ENCODE measurements at regions not wholly inside any gene's neighbourhood (a gene's known extent, or its start where the extent isn't known, plus 50 kb on each side); places are given as distances from the start of the nearest gene placed in this dataset.
"Not testable (repeated sequence)": the region's sequence is repeated elsewhere in the genome, so short reads cannot be mapped to it uniquely, and the experiment has no call there.

DNA sequence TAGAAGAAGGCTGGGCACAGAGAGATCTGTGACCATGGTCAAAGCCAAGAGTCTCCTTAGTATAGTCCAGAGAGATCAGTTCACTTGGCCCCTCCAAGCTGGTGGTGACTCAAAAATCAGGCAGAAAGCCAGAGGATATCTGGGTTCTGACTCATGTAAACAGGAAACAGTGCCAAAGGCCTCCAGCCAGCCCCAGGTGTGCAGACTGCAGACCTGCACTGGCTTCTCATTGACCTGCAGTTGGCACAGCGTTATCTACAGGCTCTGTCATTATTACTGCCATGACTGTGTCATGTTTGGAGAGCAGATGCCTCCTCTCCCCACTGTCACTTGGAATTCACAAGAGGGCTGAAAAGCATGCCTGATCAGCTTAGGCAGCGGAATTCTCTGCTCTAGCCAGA lies 295.7 kb upstream of the PRKD1 start:
- no peak for DNase-seq (ENCODE audit: low read depth)

DNA sequence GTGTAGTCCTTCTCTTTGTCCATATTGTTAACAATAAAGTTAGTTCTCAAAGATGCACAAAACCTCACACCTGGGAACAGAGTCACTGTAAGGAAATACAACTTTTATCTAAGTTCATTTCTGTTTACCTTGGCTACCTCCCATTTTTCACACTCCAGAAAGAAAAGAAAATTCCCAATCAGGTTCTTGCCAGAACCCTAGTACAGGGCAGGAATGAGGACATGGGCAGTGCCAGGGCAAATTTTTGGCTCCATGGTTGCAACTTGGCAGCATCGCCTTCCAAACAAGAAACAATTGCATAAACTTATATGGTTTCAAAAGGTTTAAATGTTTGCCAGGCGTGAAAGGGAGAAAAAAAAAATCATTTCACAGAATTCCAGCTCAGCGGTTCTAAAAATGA lies 296.3 kb upstream of the PRKD1 start:
- DNase-seq (ENCODE audit: low read depth) = no peak

DNA sequence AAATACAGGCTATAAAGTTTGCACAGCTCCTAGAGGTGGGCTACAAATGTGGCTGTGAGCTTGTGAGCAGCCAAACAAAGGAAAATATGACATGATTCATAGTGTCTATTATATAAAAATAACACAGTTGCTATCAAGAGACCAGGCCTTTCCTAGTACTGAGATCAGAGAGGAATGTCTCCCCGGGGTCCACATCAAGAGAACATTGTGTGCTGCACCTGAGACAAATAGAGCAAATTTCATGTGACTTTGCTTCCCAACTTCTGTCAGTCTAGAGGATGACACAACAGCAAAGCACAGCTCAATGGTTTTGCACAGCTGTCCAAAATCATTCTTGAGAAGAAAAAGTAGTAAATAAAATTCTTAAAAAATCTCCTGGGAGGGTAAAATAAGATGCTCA lies 297.5 kb upstream of the PRKD1 start:
- DNase-seq (ENCODE audit: low read depth) = no peak

DNA sequence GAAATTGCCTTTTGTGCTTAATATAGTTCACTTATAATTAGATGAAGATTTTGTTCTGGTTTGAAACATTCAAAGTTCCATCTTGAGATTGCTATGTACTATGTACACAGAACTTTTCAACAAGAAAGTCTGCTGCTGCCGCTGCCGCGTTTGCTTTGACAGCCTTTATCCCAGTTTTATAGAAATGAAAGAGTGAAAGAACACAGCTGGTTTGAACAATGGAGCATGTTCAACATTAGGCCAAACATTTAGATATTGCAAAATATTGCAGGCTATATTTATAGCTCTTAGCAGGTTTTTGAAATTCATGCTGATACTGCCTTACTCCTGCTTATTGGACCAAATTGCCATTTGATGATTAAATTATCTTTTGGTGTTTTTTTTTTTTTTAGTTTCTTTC lies 299.8 kb upstream of the PRKD1 start:
- no peak for DNase-seq (ENCODE audit: low read depth)

DNA sequence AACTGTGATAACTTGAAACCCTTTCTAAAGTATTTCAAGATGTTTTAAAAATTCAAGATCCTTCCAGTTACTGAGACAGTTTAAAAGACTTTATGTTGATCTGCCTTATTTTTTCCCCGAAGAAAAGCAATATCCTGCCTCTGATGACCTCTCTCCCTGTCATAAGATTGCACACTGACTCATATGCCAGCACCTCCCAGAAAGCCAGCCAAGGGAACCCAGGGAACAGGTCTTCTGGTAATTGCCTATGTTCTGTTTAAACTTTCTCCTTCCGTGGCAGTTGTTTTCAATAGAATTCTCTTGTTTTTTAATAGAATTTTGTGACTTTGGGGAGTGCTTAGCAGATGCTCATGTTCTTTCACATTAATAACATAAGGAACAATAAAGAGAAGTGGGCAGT lies 300.2 kb upstream of the PRKD1 start:
- DNase-seq (ENCODE audit: low read depth) = no peak

DNA sequence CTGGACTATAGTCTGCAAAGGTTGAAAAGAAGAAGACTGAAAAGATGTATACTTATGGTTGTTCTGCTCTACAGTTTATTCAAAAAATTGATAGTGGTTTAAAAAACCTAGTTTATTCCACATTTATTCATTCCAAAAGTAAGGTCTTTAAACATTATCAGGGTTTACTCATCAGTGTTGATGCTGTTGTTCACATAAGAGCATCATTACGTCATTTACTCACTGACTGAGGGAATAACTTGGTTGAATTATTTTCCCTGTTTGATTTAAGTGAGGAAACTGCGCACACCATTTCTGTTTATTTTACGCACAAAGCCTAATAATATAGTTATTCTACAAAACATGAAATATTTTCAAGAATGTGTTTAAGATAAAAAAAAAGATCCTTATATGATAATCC lies 303.1 kb upstream of the PRKD1 start:
- no peak for DNase-seq (ENCODE audit: low read depth)

DNA sequence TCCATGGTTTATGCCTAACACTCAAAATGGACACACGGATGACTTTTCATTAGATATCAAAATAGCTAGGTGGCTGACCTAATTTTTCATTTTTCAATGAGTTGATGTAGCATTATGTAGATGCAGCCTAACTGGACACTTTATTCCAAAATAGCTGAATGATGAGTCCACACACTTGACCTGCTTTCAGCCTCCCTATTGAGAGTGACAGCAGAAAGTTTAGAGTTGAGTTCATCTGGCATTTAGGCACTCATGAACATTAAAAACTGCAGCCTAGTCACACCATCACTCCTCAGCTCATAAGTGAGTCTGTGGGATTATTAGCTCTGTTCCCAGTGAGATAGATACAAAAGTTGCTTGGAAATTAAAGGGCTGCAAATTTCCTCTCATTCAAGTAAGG lies 307.3 kb upstream of the PRKD1 start:
- DNase-seq (ENCODE audit: low read depth) = no peak

DNA sequence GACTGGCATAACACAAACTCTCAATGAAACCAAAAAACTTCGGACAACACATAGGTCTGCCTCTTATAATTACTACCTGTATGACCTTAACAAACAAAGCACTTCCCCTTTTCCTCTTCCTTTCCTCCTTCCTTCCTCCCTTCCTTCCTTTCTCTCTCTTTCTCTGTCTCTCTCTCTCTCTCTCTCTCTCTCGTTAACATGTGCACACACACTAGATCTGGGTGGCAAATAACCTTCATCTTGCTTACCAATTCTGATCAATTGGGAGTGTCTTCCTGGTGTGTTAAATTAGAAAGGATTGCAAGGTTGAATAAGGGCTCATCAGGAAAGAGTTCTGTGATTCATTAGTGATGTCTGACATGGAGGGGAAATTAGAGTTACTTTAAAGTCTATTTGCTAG lies 307.8 kb upstream of the PRKD1 start:
- DNase-seq (ENCODE audit: low read depth) = no peak

DNA sequence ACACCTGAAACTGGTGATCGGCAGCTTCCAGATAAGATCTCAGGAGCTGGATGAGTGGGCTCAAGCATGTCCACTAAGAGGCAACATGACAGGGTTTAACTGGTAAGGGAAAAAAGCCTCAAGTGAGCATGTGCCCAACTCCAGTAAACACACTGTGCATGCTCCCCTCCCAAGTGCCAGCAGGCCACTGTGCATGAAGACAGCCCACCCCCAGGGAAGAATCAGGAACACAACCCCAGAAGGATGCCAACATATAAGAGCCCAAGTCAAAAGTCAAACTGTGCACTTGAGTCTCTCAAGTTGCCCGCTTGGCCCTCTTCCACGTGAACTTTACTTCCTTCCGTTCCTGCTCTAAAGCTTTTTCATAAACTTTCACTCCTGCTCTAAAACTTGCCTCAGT lies 311.3 kb upstream of the PRKD1 start:
- DNase-seq (ENCODE audit: low read depth) = no peak

DNA sequence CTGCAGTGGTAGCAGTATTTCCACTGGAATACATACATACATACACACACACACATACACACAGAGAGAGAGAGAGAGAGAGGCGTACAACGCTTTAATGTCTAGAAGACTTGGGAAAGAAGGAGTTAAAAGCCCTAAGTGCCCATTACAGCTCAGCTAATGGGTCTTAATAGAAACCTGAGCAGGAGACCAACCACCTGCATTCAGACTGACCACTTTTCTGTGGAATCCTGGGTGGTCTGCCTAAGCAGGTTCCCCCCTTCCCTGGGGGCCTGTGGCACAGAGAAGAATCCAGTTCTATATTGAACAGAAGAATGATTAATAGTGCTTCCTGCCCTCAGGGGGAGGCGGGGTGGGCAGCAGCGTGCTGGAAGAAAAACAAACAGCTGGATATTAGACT lies 312.4 kb upstream of the PRKD1 start:
- DNase-seq (ENCODE audit: low read depth) = no peak

DNA sequence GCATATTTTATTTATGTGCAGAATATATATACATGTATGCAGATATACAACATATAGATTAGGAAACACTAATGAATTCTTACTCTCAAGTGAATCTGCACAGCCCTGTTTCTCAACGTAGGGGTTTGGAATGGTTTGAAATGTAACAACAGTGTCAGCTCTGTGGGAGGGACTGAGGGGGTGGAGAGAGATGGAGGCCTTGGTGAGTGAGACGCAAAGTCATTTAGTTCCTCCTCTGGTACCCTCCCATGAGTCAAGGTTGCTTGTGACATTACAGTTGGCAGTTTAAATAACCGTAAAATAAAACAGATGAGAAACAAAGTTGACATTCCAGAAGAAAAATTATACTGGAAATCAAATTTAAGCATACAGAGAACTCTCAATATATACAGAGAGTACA lies 313.0 kb upstream of the PRKD1 start:
- no peak for DNase-seq (ENCODE audit: low read depth)

DNA sequence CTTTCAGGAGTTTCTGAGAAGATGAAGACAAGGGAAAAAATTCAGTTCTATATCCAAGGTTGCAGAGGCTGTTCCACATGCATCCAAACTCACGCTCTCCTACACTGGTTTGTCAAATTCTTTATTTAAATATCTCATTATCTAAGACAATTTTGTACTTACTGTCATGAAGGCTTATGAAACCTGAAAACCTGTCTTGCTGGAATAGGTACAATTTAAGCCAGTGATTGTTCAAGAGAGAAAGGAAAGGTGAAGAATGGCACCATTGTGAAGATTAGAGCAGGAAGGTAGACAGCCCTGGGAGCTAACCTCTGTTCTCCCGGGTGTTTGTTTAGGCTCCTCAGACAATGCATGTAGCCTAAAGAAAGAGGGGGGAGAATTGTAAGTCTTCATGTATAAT lies 315.1 kb upstream of the PRKD1 start:
- no peak for DNase-seq (ENCODE audit: low read depth)

DNA sequence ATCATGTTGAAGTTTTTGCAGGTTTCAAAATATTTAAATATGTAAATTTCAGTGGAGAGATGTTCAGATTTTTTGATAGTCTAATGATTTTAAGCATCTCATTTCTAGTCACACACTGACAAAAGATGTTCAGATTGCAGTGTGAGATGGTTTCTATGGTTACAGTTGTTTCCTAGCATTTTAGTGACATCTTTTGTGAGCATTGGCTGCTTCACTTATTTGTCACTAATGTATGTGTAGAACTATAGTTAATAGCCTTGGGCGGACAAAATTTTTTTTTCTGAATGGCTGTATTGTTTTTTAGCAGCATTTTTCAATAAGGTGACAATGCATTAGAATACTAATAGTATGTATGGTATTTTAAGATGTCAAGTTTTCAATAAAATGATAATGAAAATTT lies 315.6 kb upstream of the PRKD1 start:
- DNase-seq (ENCODE audit: low read depth) = no peak

DNA sequence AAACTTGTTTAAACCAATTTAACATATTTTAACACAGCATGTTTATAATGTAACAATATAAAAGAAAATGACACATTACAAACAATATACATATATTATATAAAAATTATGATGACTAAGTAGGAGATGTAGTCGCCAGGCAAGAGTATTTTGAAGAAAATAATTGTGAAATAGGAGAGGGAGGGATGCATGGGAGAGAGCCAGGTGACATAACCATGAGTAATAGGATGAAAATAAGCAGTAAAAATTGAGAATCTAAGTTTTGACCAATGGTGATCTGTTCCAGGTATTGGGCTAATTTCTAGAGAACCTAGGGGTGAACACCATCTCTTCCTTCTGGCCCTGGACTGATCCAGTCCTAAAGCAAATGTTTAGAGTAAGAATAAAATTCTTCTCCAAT lies 315.2 kb upstream of the G2E3 start:
- DNase-seq (ENCODE audit: low read depth) = no peak

DNA sequence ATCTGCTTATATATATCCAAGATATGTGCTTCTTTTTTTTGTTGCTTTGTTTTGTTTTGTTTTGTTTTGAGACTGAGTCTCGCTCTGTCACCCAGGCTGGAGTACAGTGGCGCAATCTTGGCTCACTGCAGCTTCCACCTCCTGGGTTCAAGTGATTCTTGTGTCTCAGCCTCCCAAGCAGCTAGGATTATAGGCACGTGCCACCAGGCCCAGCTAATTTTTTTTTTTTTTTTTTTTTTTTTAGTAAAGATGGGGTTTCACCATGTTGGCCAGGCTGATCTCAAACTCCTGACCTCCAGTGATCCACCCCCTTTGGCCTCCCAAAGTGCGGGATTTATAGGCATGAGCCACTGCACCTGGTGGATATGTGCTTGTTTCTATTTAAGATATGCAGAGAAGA lies 314.6 kb upstream of the G2E3 start:
- DNase-seq (ENCODE audit: low read depth) = not testable (repeated sequence)

DNA sequence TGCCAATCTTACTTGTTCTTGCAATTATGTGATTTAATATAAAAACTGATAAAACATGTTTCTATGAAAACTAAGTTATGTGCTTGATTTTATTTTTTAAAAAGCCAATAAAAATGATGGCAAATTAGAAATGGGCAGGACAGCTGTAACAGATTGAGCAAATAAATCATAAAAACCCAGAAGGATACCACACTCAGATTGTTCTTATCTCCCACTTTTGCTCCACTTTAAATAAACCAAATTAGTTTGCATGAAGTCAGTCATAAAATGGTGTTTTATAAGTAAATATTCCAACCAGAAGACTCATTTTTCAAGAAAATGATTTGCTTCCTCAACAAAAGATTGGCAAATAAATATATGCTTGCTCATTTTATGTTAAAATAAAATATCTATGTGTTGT lies 307.9 kb upstream of the G2E3 start:
- DNase-seq (ENCODE audit: low read depth) = no peak

DNA sequence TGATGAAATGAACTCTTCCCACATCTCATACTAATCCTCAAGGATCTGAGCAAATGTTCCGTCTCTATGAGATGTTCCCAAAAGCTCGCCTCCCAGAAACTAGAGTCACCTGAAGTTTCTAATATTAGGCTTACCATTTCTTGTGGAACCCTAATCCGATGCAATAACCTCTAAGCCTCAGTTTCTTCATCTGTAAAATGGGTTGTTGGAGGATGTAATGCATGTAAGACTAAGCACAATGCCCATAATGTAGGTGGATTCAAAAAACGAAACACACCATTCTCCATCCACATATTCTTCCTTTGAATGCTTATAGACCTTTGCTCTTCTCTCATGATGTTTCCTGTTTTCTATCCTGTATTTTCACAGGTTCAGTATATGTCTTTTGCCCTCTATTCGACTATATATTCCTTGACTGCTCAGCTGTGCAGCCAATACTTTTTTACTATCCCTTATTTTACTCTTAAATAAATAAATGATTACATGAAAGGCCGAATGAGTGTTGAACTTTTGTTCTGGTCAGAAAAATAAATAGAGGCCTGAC lies 307.3 kb upstream of the G2E3 start:
- DNase-seq (ENCODE audit: low read depth) = no peak

DNA sequence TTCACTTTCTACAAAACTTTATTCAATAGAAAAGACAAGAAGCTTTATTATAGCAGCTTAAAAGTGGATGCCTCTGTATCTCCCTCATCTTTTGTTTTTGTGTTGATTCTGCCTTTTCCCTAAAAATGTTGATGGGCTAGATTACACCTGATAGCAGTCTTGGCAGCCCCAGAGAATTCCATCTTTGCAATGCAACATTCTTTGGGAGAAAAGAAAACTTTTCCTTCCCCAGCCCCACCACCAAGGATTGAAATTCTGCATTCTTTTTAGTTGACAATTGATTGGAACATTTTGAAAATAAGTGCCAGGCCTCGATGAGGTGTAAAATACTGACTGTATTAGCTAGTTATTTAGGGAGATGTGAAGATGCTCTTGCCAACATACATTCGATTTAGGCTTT lies 306.8 kb upstream of the G2E3 start:
- no peak for DNase-seq (ENCODE audit: low read depth)

DNA sequence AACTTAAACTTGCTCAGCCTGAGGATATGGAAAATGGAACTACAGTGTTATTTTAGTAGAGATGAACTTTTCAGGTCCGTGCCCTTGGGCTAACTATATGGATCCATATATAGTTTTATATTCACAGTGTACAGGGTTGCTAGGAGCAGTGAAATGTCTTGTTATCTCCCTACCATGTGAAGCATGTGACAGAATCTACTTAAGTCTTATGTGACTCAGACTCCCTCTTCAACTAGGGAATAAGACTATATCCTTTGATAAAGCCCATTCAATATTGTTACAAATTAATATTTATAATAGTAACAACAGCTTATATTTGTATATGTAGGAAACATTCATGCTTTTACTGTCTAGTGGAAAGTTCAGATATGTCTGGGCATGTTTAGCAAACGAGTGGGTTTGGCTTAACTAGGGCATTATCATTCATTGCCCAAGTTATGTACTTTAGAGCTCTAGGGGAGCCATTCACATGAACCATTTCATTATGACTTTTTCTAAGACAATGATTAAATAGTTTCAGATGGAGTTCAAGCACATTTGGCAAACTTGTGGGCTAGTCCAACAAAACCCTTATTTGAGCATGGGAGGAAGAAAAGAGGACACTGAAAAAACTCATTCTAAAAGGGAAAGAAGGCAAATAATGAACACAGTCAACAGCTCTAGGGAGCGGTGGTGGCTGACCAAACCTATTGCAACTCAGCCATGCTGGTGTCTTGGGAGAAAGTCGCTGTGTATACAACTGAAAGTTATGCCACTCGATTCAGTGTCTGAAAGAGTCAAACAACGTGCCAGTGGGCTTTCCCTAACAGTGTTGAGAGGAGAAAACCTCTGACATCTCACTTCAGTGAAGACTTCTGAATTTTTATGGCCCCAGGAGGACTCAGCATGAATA lies 305.9 kb upstream of the G2E3 start:
- no peak for DNase-seq (ENCODE audit: low read depth)

DNA sequence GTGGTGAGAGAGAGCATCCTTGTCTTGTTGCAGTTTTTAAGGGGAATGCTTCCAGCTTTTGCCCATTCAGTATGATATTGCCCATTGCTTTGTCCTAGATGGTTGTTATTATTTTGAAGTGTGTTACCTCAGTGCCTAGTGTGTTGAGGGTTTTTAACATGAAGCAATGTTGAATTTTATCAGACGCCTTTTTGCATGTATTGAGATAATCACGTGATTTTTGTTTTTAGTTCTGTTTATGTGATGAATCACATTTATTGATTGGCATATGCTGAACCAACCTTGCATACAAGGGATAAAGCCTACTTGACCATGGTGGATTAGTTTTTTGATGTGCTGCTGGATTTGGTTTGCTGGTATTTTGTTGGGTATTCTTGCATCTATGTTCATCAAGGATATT lies 302.3 kb upstream of the G2E3 start:
- no peak for DNase-seq (ENCODE audit: low read depth)

DNA sequence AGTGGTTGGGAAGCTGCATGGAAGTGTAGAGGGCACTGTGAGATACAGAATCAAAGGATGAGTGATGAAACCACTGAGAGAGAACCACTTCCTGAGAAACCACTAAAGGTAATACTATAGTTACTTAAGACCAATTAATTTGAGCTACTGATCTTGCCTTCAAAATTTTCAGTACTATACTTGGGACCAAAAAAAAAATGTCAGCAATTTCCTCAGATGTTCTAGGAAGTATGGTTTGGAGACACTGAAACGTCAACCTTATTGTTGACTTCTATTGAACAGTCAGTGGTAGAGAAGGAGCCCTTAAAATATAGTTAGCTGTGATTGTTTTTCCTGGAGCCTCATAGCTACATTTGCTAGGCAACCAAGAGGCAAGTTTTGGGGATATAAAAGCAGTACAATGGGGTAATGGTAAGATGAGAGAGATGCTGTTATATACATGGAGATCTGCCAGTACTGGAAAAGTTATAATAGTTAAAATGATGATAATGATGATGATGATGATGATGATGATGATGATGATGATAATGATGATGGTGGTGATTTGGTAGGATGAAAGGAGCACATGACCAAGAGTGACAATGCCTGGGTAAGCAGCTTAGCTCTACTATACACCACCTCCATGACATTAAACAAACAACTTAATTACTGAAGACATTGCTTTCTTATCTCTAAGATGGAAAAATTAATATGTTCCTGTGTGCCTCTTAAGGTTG lies 300.9 kb upstream of the G2E3 start:
- no peak for DNase-seq (ENCODE audit: low read depth)

DNA sequence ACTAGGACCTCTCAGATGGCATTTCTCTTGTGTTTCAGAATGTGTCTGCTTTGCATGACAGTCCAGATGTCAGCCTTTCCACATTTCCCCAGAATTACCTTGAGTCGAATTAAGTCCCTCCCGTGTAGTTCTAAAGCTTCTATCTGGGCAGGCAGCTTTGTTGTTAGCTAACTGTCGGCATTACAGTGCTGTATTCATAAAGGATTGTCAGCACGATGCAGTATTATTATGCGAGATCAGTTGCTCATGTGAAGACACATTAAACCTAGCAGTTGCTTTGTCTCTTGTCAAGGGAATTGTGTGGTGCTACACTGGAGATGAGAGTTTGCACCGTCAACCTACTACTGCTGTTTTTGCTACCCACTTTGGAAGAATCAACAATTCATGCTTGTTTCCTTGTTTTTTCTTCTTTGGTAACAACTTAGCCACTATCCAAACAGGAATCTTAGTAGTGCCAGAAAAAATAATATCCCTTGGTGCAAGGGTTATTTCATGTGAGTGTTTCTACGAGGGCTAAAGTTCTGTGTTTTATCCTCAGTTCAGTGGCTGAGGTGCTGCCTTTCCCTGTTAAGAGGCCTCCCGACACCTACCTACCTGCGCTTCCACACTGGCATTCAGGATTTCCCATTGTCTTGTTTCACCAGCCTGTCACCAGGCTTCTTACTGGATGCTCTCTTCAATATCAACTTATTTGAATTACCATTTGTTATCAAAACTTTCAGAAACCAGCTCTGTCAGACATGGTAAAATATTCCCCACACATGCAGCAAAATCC lies 297.9 kb upstream of the G2E3 start:
- no peak for DNase-seq (ENCODE audit: low read depth)

DNA sequence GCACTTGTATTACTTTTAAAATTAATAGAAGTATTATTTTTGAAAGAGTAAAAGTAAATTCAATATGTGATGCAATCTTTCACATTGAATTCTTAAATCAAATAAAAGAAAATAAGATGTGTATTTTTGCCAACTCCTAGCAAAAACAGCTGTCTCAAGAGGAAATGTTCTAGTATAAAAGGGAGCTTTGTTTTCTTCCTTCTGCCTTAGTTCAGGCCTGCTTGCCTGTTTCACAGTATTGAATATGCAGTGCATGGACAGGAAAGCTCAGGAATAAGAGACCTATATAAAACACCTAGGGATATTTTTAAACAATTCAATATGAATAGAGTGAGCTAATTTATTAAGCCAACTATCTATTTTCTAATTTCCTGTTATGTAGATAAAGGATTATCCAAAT lies 294.8 kb upstream of the G2E3 start:
- no peak for DNase-seq (ENCODE audit: low read depth)
